ENCODE measurements at regions not wholly inside any gene's neighbourhood (a gene's known extent, or its start where the extent isn't known, plus 50 kb on each side); places are given as distances from the start of the nearest gene placed in this dataset.
"Not testable (repeated sequence)": the region's sequence is repeated elsewhere in the genome, so short reads cannot be mapped to it uniquely, and the experiment has no call there.

GRCh38 chr14:48618057-48618456 is 942.7 kb upstream of the MDGA2 start:
- WGBS, 2 donors (ENCODE audit: low coverage in 1 of 2), result 13 to 25% methylated on average over 1 of the region's 1 CpG
- intact Hi-C loops (cut with DNase I; ENCODE audit: low total_unique reads), result no loop called here

GRCh38 chr14:48616931-48617330 is 941.5 kb upstream of the MDGA2 start:
- WGBS, 2 donors (ENCODE audit: low coverage in 1 of 2), result 48 to 52% methylated on average over 6 of the region's 6 CpGs
- no peak for DNase-seq
- intact Hi-C loops (cut with DNase I; ENCODE audit: low total_unique reads), result no loop called here

More at GRCh38 chr14:48618057-48618456, 942.7 kb upstream of the MDGA2 start:
- H3K4me3 ChIP-seq, result no peak overlapping the region
- no peaks in the 10 kb centered on the region for H3K4me1 ChIP-seq
- H3K27me3 ChIP-seq, result no peaks in the 10 kb centered on the region
- DNase-seq, result no peak
- no peak overlapping the region for H3K27ac ChIP-seq
- H3K9me3 ChIP-seq, result no peaks in the 10 kb centered on the region
- H3K36me3 ChIP-seq, result no peaks in the 10 kb centered on the region
- TF ChIP-seq CTCF (IDR thresholded peaks at IDR 0.05) (no peak), EP300 (IDR thresholded peaks at IDR 0.05; ENCODE audit: low read depth) (no peak), POLR2AphosphoS5 (IDR thresholded peaks at IDR 0.05) (no peak), POLR2A (IDR thresholded peaks at IDR 0.05) (no peak)
- in situ Hi-C loops (cut with MboI; ENCODE audit: low pct_ligation_motif_present in 1 of 4, low pct_unique_long_range_greater_than_20kb in 1 of 4, low sequenced_read_pairs in 3 of 4), result no loop called here

GRCh38 chr14:48615618-48616017 is 940.2 kb upstream of the MDGA2 start:
- H3K4me1 ChIP-seq, result no peaks in the 10 kb centered on the region
- H3K27ac ChIP-seq, result no peak overlapping the region
- no peak for TF ChIP-seq POLR2A (IDR thresholded peaks at IDR 0.05)
- TF ChIP-seq EP300 (IDR thresholded peaks at IDR 0.05; ENCODE audit: low read depth), result no peak
- TF ChIP-seq CTCF (IDR thresholded peaks at IDR 0.05), result no peak
- TF ChIP-seq POLR2AphosphoS5 (IDR thresholded peaks at IDR 0.05), result no peak
- no peaks in the 10 kb centered on the region for H3K36me3 ChIP-seq
- intact Hi-C loops (cut with DNase I; ENCODE audit: low total_unique reads) (no loop called here), in situ Hi-C loops (cut with MboI; ENCODE audit: low pct_ligation_motif_present in 1 of 4, low pct_unique_long_range_greater_than_20kb in 1 of 4, low sequenced_read_pairs in 3 of 4) (no loop called here)
- H3K27me3 ChIP-seq, result no peaks in the 10 kb centered on the region
- H3K4me3 ChIP-seq, result no peak overlapping the region
- H3K9me3 ChIP-seq, result no peaks in the 10 kb centered on the region
- 95 to 100% methylated on average over 1 of the region's 1 CpG for WGBS, 2 donors (ENCODE audit: low coverage in 1 of 2)
- no peak for DNase-seq

More at GRCh38 chr14:48616931-48617330, 941.5 kb upstream of the MDGA2 start:
- Histone ChIP-seq H3K4me3 (no peak overlapping the region), H3K27me3 (no peaks in the 10 kb centered on the region), H3K4me1 (no peaks in the 10 kb centered on the region), H3K36me3 (no peaks in the 10 kb centered on the region), H3K9me3 (no peaks in the 10 kb centered on the region), H3K27ac (no peak overlapping the region)
- no peak for TF ChIP-seq EP300 (IDR thresholded peaks at IDR 0.05; ENCODE audit: low read depth)
- TF ChIP-seq POLR2A (IDR thresholded peaks at IDR 0.05), result no peak
- no peak for TF ChIP-seq POLR2AphosphoS5 (IDR thresholded peaks at IDR 0.05)
- TF ChIP-seq CTCF (IDR thresholded peaks at IDR 0.05), result no peak
- in situ Hi-C loops (cut with MboI; ENCODE audit: low pct_ligation_motif_present in 1 of 4, low pct_unique_long_range_greater_than_20kb in 1 of 4, low sequenced_read_pairs in 3 of 4), result no loop called here

GRCh38 chr14:48614003-48614402 is 938.6 kb upstream of the MDGA2 start:
- in situ Hi-C loops (cut with MboI; ENCODE audit: low pct_ligation_motif_present in 1 of 4, low pct_unique_long_range_greater_than_20kb in 1 of 4, low sequenced_read_pairs in 3 of 4), result no loop called here
- Histone ChIP-seq H3K36me3 (no peaks in the 10 kb centered on the region), H3K27ac (no peak overlapping the region)

GRCh38 chr14:48606960-48607359 is 931.6 kb upstream of the MDGA2 start:
- in situ Hi-C loops (cut with MboI; ENCODE audit: low pct_ligation_motif_present in 1 of 4, low pct_unique_long_range_greater_than_20kb in 1 of 4, low sequenced_read_pairs in 3 of 4), result not testable (repeated sequence)

More at GRCh38 chr14:48614003-48614402, 938.6 kb upstream of the MDGA2 start:
- no peaks in the 10 kb centered on the region for H3K9me3 ChIP-seq
- H3K27me3 ChIP-seq, result no peaks in the 10 kb centered on the region
- TF ChIP-seq CTCF (IDR thresholded peaks at IDR 0.05), result no peak
- TF ChIP-seq POLR2AphosphoS5 (IDR thresholded peaks at IDR 0.05), result no peak
- TF ChIP-seq EP300 (IDR thresholded peaks at IDR 0.05; ENCODE audit: low read depth), result no peak
- no peak for TF ChIP-seq POLR2A (IDR thresholded peaks at IDR 0.05)
- H3K4me3 ChIP-seq, result no peak overlapping the region
- no peaks in the 10 kb centered on the region for H3K4me1 ChIP-seq
- WGBS, 2 donors (ENCODE audit: low coverage in 1 of 2), result 81 to 85% methylated on average over 2 of the region's 2 CpGs
- intact Hi-C loops (cut with DNase I; ENCODE audit: low total_unique reads), result no loop called here
- no peak for DNase-seq

More at GRCh38 chr14:48606960-48607359, 931.6 kb upstream of the MDGA2 start:
- H3K9me3 ChIP-seq; DNase-seq; H3K4me1 ChIP-seq; H3K4me3 ChIP-seq; H3K27ac ChIP-seq; intact Hi-C loops (cut with DNase I; ENCODE audit: low total_unique reads); H3K27me3 ChIP-seq; H3K36me3 ChIP-seq: not testable (repeated sequence)
- 68% methylated on average over 8 of the region's 8 CpGs; no CpG with 5 or more reads in 1 of the 2 donors for WGBS, 2 donors (ENCODE audit: low coverage in 1 of 2)
